GM23338 (cell line): ENCODE measurements at regions not wholly inside any gene's neighbourhood (a gene's known extent, or its start where the extent isn't known, plus 50 kb on each side); places are given as distances from the start of the nearest gene placed in this dataset.

Source experiments
- ATAC-seq: fragments of 200-7000 bp; cut with Tn5 transposase; 3 replicates; pipeline ENCODE4 v1.9.1; 2020
- DNase-seq: peaks from one replicate; pipeline ENCODE4 v3.0.0-alpha.2; 2015; ENCODE audit warnings: low spot score
- H2AFZ ChIP-seq: fragments of 200-600 bp; sonication (generic); 2 replicates; pipeline ENCODE4 v1.8.0; 2016; ENCODE audit warnings: antibody characterized with exemption, mild to moderate bottlenecking, moderate library complexity
- H3F3A ChIP-seq: fragments of 200-600 bp; sonication (generic); replicated peaks from 2 replicates; pipeline ENCODE4 v1.8.0; 2017; ENCODE audit warnings: antibody characterized with exemption, mixed run types, low read depth
- H3K27ac ChIP-seq: fragments of 200-600 bp; sonication (generic); 2 replicates; pipeline ENCODE4 v1.6.1; 2016; ENCODE audit warnings: low read depth
- H3K27me3 ChIP-seq: fragments of 200-600 bp; sonication (generic); 2 replicates; pipeline ENCODE4 v1.8.0; 2016; ENCODE audit warnings: mild to moderate bottlenecking, mixed run types, moderate library complexity; ENCODE audit not compliant: insufficient read depth
- H3K36me3 ChIP-seq: fragments of 200-600 bp; sonication (generic); 2 replicates; pipeline ENCODE4 v1.8.0; 2016; ENCODE audit warnings: mild to moderate bottlenecking; ENCODE audit not compliant: insufficient read depth
- H3K4me1 ChIP-seq: fragments of 200-600 bp; sonication (generic); 2 replicates; pipeline ENCODE4 v1.8.0; 2016; ENCODE audit warnings: mild to moderate bottlenecking, moderate library complexity; ENCODE audit not compliant: insufficient read depth
- H3K4me2 ChIP-seq: fragments of 200-600 bp; sonication (generic); 2 replicates; pipeline ENCODE4 v1.7.1; 2017; ENCODE audit warnings: mixed run types
- H3K4me3 ChIP-seq: fragments of 200-600 bp; sonication (generic); 2 replicates; pipeline ENCODE4 v1.6.1; 2016; ENCODE audit warnings: mixed run types
- H3K79me2 ChIP-seq: fragments of 200-600 bp; sonication (generic); replicated peaks from 2 replicates; pipeline ENCODE4 v1.8.0; 2017; ENCODE audit warnings: mild to moderate bottlenecking; ENCODE audit not compliant: insufficient read depth
- H3K9me2 ChIP-seq: fragments of 200-600 bp; sonication (generic); 2 replicates; pipeline ENCODE4 v1.8.0; 2017; ENCODE audit not compliant: insufficient read depth
- H4K20me1 ChIP-seq: fragments of 200-600 bp; sonication (generic); replicated peaks from 2 replicates; pipeline ENCODE4 v1.8.0; 2017; ENCODE audit warnings: mild to moderate bottlenecking; ENCODE audit not compliant: insufficient read depth
- H3K27ac Mint-ChIP-seq: 2 replicates; pipeline ENCODE4 v1.8.0; 2020; ENCODE audit warnings: inconsistent platforms, mild to moderate bottlenecking, moderate library complexity, mixed read lengths
- H3K27me3 Mint-ChIP-seq: 3 replicates; pipeline ENCODE4 v1.8.0; 2022; ENCODE audit warnings: low read depth, mild to moderate bottlenecking, moderate library complexity, mixed read lengths, inconsistent platforms; ENCODE audit not compliant: insufficient read depth, poor library complexity
- H3K36me3 Mint-ChIP-seq: 3 replicates; pipeline ENCODE4 v1.8.0; 2021; ENCODE audit warnings: low read depth, mild to moderate bottlenecking, inconsistent platforms, moderate library complexity, mixed read lengths
- H3K4me1 Mint-ChIP-seq: 3 replicates; pipeline ENCODE4 v1.8.0; 2020; ENCODE audit warnings: mild to moderate bottlenecking, inconsistent platforms, mixed read lengths
- H3K4me3 Mint-ChIP-seq: 3 replicates; pipeline ENCODE4 v1.8.0; 2021; ENCODE audit warnings: moderate library complexity, mild to moderate bottlenecking, inconsistent platforms, mixed read lengths
- H3K9me3 Mint-ChIP-seq: 3 replicates; pipeline ENCODE4 v1.8.0; 2020; ENCODE audit warnings: moderate library complexity, mild to moderate bottlenecking, inconsistent platforms, mixed read lengths
- CREB1 ChIP-seq: fragments of 250-450 bp; sonication (Bioruptor Pico); IDR thresholded peaks from 2 replicates; pipeline ENCODE4 v1.5.0; 2020; ENCODE audit warnings: low read depth, mild to moderate bottlenecking, moderate library complexity
- EZH2 ChIP-seq: fragments of 200-600 bp; sonication (generic); IDR thresholded peaks from one replicate; pipeline ENCODE4 v1.8.0; 2017; ENCODE audit warnings: antibody characterized with exemption, mild to moderate bottlenecking, low read depth; ENCODE audit not compliant: unreplicated experiment
- EZH2phosphoT487 ChIP-seq: fragments of 200-600 bp; sonication (generic); IDR thresholded peaks from one replicate; pipeline ENCODE4 v1.8.1; 2018; ENCODE audit warnings: antibody characterized with exemption; ENCODE audit not compliant: unreplicated experiment
- JUNB ChIP-seq: IDR thresholded peaks from one replicate; pipeline ENCODE4 v1.6.1; 2016; ENCODE audit warnings: antibody characterized with exemption; ENCODE audit not compliant: unreplicated experiment
- NANOG ChIP-seq: IDR thresholded peaks from 2 replicates; pipeline ENCODE4 v1.6.1; 2016; ENCODE audit warnings: antibody characterized with exemption, borderline replicate concordance
- POLR2AphosphoS5 ChIP-seq: IDR thresholded peaks from 2 replicates; pipeline ENCODE4 v1.6.1; 2016; ENCODE audit warnings: antibody characterized with exemption, low read depth
- STAT1 ChIP-seq: IDR thresholded peaks from one replicate; pipeline ENCODE4 v1.6.1; 2016; ENCODE audit warnings: antibody characterized with exemption; ENCODE audit not compliant: unreplicated experiment
- ZNF114 ChIP-seq: fragments of 250-450 bp; sonication (Bioruptor Pico); IDR thresholded peaks from 2 replicates; pipeline ENCODE4 v1.5.0; 2020; ENCODE audit warnings: mild to moderate bottlenecking, moderate library complexity
- ZNF331 ChIP-seq: fragments of 250-450 bp; sonication (Bioruptor Pico); IDR thresholded peaks from 2 replicates; pipeline ENCODE4 v1.5.0; 2020; ENCODE audit warnings: low read depth, mild to moderate bottlenecking, moderate library complexity
- TF ChIP-seq, protein P1 (sequence below): fragments of 250-450 bp; sonication (Bioruptor Pico); IDR thresholded peaks from 2 replicates; pipeline ENCODE4 v1.5.0; 2020; ENCODE audit warnings: mild to moderate bottlenecking, moderate library complexity
- TF ChIP-seq, protein P2 (sequence below), 2 experiments: fragments of 200-600 bp in 1 of 2; sonication (generic) in 1 of 2; conservative IDR thresholded peaks; 2 replicates each; pipeline versions ENCODE4 v1.5.1 to v1.6.1; 2016 to 2017; ENCODE audit warnings: antibody characterized with exemption in 2 of 2, low read depth in 2 of 2, mild to moderate bottlenecking in 2 of 2, moderate library complexity in 1 of 2
- TF ChIP-seq, protein P3 (sequence below): IDR thresholded peaks from 2 replicates; pipeline ENCODE4 v1.6.1; 2016; ENCODE audit warnings: antibody characterized with exemption
- TF ChIP-seq, protein P4 (sequence below): IDR thresholded peaks from one replicate; pipeline ENCODE4 v1.6.1; 2018; ENCODE audit warnings: antibody characterized with exemption; ENCODE audit not compliant: unreplicated experiment

DNA sequence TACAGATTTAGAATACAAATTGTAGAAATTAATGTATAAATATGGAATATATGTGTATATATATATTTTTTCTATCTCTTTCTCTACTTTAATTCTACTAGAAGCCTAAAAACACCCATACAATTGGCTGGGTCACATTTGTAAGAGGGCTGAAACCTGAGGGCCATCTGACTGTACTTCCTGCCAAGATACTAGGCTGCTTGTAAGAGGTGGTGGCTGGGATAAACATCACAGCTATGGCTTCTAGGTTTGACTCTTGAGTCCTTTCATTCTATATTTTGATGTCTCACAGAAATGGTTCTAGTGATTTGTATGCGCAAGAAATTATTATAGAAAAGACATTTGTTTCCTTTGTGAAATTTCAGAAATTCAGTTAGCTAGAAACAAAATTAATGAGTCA is 1155.2 kb upstream of the B3GALT2 start:
- no peaks in the 10 kb centered on the region for H3K9me2 ChIP-seq
- ATAC-seq, result no peak
- Mint-ChIP-seq H3K36me3 (no peaks in the 10 kb centered on the region), H3K9me3 (no peaks in the 10 kb centered on the region), H3K4me1 (no peaks in the 10 kb centered on the region), H3K27ac (no peak overlapping the region), H3K27me3 (no peaks in the 10 kb centered on the region), H3K4me3 (no peak overlapping the region)
- H3F3A ChIP-seq, result no peaks in the 10 kb centered on the region
- H3K27me3 ChIP-seq, result no peaks in the 10 kb centered on the region
- H3K4me3 ChIP-seq, result no peak overlapping the region
- no peak for DNase-seq
- no peaks in the 10 kb centered on the region for H3K36me3 ChIP-seq
- no peak overlapping the region for H3K4me2 ChIP-seq
- H3K79me2 ChIP-seq, result no peaks in the 10 kb centered on the region
- no peak overlapping the region for H2AFZ ChIP-seq
- no peak for TF ChIP-seq STAT1
- TF ChIP-seq EZH2, result no peak
- TF ChIP-seq EZH2phosphoT487, result no peak
- TF ChIP-seq, protein P1, sequence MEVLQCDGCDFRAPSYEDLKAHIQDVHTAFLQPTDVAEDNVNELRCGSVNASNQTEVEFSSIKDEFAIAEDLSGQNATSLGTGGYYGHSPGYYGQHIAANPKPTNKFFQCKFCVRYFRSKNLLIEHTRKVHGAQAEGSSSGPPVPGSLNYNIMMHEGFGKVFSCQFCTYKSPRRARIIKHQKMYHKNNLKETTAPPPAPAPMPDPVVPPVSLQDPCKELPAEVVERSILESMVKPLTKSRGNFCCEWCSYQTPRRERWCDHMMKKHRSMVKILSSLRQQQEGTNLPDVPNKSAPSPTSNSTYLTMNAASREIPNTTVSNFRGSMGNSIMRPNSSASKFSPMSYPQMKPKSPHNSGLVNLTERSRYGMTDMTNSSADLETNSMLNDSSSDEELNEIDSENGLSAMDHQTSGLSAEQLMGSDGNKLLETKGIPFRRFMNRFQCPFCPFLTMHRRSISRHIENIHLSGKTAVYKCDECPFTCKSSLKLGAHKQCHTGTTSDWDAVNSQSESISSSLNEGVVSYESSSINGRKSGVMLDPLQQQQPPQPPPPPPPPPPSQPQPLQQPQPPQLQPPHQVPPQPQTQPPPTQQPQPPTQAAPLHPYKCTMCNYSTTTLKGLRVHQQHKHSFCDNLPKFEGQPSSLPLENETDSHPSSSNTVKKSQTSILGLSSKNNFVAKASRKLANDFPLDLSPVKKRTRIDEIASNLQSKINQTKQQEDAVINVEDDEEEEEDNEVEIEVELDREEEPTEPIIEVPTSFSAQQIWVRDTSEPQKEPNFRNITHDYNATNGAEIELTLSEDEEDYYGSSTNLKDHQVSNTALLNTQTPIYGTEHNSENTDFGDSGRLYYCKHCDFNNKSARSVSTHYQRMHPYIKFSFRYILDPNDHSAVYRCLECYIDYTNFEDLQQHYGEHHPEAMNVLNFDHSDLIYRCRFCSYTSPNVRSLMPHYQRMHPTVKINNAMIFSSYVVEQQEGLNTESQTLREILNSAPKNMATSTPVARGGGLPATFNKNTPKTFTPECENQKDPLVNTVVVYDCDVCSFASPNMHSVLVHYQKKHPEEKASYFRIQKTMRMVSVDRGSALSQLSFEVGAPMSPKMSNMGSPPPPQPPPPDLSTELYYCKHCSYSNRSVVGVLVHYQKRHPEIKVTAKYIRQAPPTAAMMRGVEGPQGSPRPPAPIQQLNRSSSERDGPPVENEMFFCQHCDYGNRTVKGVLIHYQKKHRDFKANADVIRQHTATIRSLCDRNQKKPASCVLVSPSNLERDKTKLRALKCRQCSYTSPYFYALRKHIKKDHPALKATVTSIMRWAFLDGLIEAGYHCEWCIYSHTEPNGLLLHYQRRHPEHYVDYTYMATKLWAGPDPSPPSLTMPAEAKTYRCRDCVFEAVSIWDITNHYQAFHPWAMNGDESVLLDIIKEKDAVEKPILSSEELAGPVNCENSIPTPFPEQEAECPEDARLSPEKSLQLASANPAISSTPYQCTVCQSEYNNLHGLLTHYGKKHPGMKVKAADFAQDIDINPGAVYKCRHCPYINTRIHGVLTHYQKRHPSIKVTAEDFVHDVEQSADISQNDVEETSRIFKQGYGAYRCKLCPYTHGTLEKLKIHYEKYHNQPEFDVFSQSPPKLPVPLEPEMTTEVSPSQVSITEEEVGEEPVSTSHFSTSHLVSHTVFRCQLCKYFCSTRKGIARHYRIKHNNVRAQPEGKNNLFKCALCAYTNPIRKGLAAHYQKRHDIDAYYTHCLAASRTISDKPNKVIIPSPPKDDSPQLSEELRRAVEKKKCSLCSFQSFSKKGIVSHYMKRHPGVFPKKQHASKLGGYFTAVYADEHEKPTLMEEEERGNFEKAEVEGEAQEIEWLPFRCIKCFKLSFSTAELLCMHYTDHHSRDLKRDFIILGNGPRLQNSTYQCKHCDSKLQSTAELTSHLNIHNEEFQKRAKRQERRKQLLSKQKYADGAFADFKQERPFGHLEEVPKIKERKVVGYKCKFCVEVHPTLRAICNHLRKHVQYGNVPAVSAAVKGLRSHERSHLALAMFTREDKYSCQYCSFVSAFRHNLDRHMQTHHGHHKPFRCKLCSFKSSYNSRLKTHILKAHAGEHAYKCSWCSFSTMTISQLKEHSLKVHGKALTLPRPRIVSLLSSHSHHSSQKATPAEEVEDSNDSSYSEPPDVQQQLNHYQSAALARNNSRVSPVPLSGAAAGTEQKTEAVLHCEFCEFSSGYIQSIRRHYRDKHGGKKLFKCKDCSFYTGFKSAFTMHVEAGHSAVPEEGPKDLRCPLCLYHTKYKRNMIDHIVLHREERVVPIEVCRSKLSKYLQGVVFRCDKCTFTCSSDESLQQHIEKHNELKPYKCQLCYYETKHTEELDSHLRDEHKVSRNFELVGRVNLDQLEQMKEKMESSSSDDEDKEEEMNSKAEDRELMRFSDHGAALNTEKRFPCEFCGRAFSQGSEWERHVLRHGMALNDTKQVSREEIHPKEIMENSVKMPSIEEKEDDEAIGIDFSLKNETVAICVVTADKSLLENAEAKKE (CRISPR knock-in tag), result no peak
- no peak for TF ChIP-seq ZNF331 (CRISPR knock-in tag)
- no peak for TF ChIP-seq POLR2AphosphoS5
- TF ChIP-seq NANOG, result no peak
- no peak for TF ChIP-seq JUNB
- TF ChIP-seq, protein P2, sequence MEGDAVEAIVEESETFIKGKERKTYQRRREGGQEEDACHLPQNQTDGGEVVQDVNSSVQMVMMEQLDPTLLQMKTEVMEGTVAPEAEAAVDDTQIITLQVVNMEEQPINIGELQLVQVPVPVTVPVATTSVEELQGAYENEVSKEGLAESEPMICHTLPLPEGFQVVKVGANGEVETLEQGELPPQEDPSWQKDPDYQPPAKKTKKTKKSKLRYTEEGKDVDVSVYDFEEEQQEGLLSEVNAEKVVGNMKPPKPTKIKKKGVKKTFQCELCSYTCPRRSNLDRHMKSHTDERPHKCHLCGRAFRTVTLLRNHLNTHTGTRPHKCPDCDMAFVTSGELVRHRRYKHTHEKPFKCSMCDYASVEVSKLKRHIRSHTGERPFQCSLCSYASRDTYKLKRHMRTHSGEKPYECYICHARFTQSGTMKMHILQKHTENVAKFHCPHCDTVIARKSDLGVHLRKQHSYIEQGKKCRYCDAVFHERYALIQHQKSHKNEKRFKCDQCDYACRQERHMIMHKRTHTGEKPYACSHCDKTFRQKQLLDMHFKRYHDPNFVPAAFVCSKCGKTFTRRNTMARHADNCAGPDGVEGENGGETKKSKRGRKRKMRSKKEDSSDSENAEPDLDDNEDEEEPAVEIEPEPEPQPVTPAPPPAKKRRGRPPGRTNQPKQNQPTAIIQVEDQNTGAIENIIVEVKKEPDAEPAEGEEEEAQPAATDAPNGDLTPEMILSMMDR (conservative IDR thresholded peaks at IDR 0.05; ENCODE audit: low read depth in 2 of 2), result no peak
- no peak for TF ChIP-seq CREB1 (CRISPR knock-in tag)
- TF ChIP-seq ZNF114, result no peak
- TF ChIP-seq, protein P3, sequence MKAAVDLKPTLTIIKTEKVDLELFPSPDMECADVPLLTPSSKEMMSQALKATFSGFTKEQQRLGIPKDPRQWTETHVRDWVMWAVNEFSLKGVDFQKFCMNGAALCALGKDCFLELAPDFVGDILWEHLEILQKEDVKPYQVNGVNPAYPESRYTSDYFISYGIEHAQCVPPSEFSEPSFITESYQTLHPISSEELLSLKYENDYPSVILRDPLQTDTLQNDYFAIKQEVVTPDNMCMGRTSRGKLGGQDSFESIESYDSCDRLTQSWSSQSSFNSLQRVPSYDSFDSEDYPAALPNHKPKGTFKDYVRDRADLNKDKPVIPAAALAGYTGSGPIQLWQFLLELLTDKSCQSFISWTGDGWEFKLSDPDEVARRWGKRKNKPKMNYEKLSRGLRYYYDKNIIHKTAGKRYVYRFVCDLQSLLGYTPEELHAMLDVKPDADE, result no peak
- TF ChIP-seq, protein P4, sequence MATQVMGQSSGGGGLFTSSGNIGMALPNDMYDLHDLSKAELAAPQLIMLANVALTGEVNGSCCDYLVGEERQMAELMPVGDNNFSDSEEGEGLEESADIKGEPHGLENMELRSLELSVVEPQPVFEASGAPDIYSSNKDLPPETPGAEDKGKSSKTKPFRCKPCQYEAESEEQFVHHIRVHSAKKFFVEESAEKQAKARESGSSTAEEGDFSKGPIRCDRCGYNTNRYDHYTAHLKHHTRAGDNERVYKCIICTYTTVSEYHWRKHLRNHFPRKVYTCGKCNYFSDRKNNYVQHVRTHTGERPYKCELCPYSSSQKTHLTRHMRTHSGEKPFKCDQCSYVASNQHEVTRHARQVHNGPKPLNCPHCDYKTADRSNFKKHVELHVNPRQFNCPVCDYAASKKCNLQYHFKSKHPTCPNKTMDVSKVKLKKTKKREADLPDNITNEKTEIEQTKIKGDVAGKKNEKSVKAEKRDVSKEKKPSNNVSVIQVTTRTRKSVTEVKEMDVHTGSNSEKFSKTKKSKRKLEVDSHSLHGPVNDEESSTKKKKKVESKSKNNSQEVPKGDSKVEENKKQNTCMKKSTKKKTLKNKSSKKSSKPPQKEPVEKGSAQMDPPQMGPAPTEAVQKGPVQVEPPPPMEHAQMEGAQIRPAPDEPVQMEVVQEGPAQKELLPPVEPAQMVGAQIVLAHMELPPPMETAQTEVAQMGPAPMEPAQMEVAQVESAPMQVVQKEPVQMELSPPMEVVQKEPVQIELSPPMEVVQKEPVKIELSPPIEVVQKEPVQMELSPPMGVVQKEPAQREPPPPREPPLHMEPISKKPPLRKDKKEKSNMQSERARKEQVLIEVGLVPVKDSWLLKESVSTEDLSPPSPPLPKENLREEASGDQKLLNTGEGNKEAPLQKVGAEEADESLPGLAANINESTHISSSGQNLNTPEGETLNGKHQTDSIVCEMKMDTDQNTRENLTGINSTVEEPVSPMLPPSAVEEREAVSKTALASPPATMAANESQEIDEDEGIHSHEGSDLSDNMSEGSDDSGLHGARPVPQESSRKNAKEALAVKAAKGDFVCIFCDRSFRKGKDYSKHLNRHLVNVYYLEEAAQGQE, result no peak
- H3K4me1 ChIP-seq, result no peaks in the 10 kb centered on the region
- H4K20me1 ChIP-seq, result no peaks in the 10 kb centered on the region
- no peak overlapping the region for H3K27ac ChIP-seq
